Endothelial cell of hepatic sinusoid (primary cell): ENCODE measurements at regions not wholly inside any gene's neighbourhood (a gene's known extent, or its start where the extent isn't known, plus 50 kb on each side); places are given as distances from the start of the nearest gene placed in this dataset.

Source experiments
- in situ Hi-C: cut with HindIII; loops from 2 replicates; pipeline ENCODE4 v1.10.0; 2017; ENCODE audit warnings: low sequenced_read_pairs

GRCh38 chr10:128483216-128483615 is 357.0 kb upstream of the MKI67 start:
- in situ Hi-C loops = loop anchor here (5.0 kb wide), 1 partner anchor 71 kb away; no protein-coding TSS in a partner anchor

GRCh38 chr10:128484041-128484440 is 357.8 kb upstream of the MKI67 start:
- in situ Hi-C loops = loop anchor here (5.0 kb wide), 1 partner anchor 72 kb away; no protein-coding TSS in a partner anchor

GRCh38 chr10:128485701-128486235 is 359.5 kb upstream of the MKI67 start:
- in situ Hi-C loops = no loop called here

GRCh38 chr10:128487517-128487916 is 361.3 kb upstream of the MKI67 start:
- in situ Hi-C loops = no loop called here

- in situ Hi-C loops = no loop called here
These were observed 363.4 kb upstream of the MKI67 start for GRCh38 chr10:128489324-128490247.

- in situ Hi-C loops = no loop called here
These were observed 365.5 kb upstream of the MKI67 start for GRCh38 chr10:128491686-128492085.

- in situ Hi-C loops = no loop called here
These were observed 367.6 kb upstream of the MKI67 start for GRCh38 chr10:128493811-128494210.

- in situ Hi-C loops = loop anchor here (5.0 kb wide), 1 partner anchor 42 kb away; no protein-coding TSS in a partner anchor
These were observed 368.4 kb upstream of the MKI67 start for GRCh38 chr10:128494665-128495064.

- in situ Hi-C loops = loop anchor here (5.0 kb wide), 1 partner anchor 46 kb away; no protein-coding TSS in a partner anchor
These were observed 371.6 kb upstream of the MKI67 start for GRCh38 chr10:128497660-128498377.

GRCh38 chr10:128498378-128498730 is 372.1 kb upstream of the MKI67 start:
- in situ Hi-C loops = loop anchor here (5.0 kb wide), 1 partner anchor 46 kb away; no protein-coding TSS in a partner anchor

- in situ Hi-C loops = loop anchor here (5.0 kb wide), 1 partner anchor 46 kb away; no protein-coding TSS in a partner anchor
These were observed 372.5 kb upstream of the MKI67 start for GRCh38 chr10:128498746-128499145.

GRCh38 chr10:128499486-128499885 is 373.3 kb upstream of the MKI67 start:
- in situ Hi-C loops = loop anchor here (5.0 kb wide), 1 partner anchor 47 kb away; no protein-coding TSS in a partner anchor

GRCh38 chr10:128499956-128500355 is 373.7 kb upstream of the MKI67 start:
- in situ Hi-C loops = loop anchor here (5.0 kb wide), 1 partner anchor 48 kb away; no protein-coding TSS in a partner anchor

- in situ Hi-C loops = no loop called here
These were observed 374.4 kb upstream of the MKI67 start for GRCh38 chr10:128500642-128501041.

GRCh38 chr10:128505346-128505745 is 379.1 kb upstream of the MKI67 start:
- in situ Hi-C loops = no loop called here

GRCh38 chr10:128506423-128506822 is 380.2 kb upstream of the MKI67 start:
- in situ Hi-C loops = no loop called here

GRCh38 chr10:128507066-128507465 is 380.8 kb upstream of the MKI67 start:
- in situ Hi-C loops = no loop called here

GRCh38 chr10:128511284-128511683 is 385.1 kb upstream of the MKI67 start:
- in situ Hi-C loops = no loop called here

GRCh38 chr10:128512767-128513166 is 386.5 kb upstream of the MKI67 start:
- in situ Hi-C loops = no loop called here

- in situ Hi-C loops = no loop called here
These were observed 388.3 kb upstream of the MKI67 start for GRCh38 chr10:128514536-128514935.

- in situ Hi-C loops = no loop called here
These were observed 390.0 kb upstream of the MKI67 start for GRCh38 chr10:128516180-128516579.
